Aorta (tissue), 5 donors: ENCODE measurements at regions not wholly inside any gene's neighbourhood (a gene's known extent, or its start where the extent isn't known, plus 50 kb on each side); places are given as distances from the start of the nearest gene placed in this dataset.
"Not testable (repeated sequence)": the region's sequence is repeated elsewhere in the genome, so short reads cannot be mapped to it uniquely, and the experiment has no call there.

Experiments
- ATAC-seq: fragments of 200-7000 bp; cut with Tn5 transposase; one replicate; pipeline ENCODE4 v1.9.1; 2022; ENCODE audit warnings: moderate library complexity; ENCODE audit not compliant: low FRiP score
- DNase-seq, 2 donors: peaks; one replicate each; pipeline ENCODE4 v3.0.0-alpha.2; 2020
- H3K27ac ChIP-seq, 2 donors: one replicate each; pipeline ENCODE4 v1.5.1; 2013; ENCODE audit warnings: low read length in 2 of 2, mild to moderate bottlenecking in 2 of 2, moderate library complexity in 2 of 2, control low read depth in 1 of 2, inconsistent platforms in 1 of 2, low read depth in 1 of 2
- H3K27me3 ChIP-seq, 2 donors: one replicate each; pipeline ENCODE4 v1.6.1; 2013; ENCODE audit warnings: control low read depth in 1 of 2, low read length in 1 of 2, mild to moderate bottlenecking in 1 of 2, moderate library complexity in 1 of 2; ENCODE audit not compliant: insufficient read depth in 2 of 2, control insufficient read depth in 1 of 2
- H3K36me3 ChIP-seq, 2 donors: one replicate each; pipeline ENCODE4 v1.6.1; 2013; ENCODE audit warnings: control low read depth in 1 of 2, low read length in 1 of 2, mild to moderate bottlenecking in 1 of 2; ENCODE audit not compliant: insufficient read depth in 2 of 2, control insufficient read depth in 1 of 2
- H3K4me1 ChIP-seq, 2 donors: one replicate each; pipeline ENCODE4 v1.6.1; 2013; ENCODE audit warnings: low read length in 2 of 2, control low read depth in 1 of 2, mild to moderate bottlenecking in 1 of 2, moderate library complexity in 1 of 2; ENCODE audit not compliant: insufficient read depth in 2 of 2, control insufficient read depth in 1 of 2
- H3K4me3 ChIP-seq, 2 donors: one replicate each; pipeline ENCODE4 v1.5.1; 2013; ENCODE audit warnings: low read length in 2 of 2, control low read depth in 1 of 2, mild to moderate bottlenecking in 1 of 2
- H3K9me3 ChIP-seq: one replicate; pipeline ENCODE4 v1.6.1; 2013; ENCODE audit warnings: mild to moderate bottlenecking, low read length; ENCODE audit not compliant: control insufficient read depth
- WGBS, 2 donors: extraction: QIAGEN DNeasy Blood & Tissue Kit; methylation state at CpG; one replicate each; pipeline ENCODE4 v1.1.7; 2013; 5-methylcytosine and 5-hydroxymethylcytosine counted together
- intact Hi-C, 2 donors: fragments of 100-400 bp; cut with DNase I; formaldehyde crosslinking; loops; one replicate each; pipeline versions ENCODE4 v1.14.2 to v1.15.0; 2022
- donor health status: healthy with polysubstance abuse.
- donor health status: Bipolar disorder and iron deficiency.
- donor health status: DM: no; HTN: no; CAD: no.
- donor health status: DM: no; HTN: no; CAD: no.
- donor health status: DM: yes; HTN: yes; CAD: no.

- H3K27me3 ChIP-seq, intact Hi-C loops, DNase-seq, H3K27ac ChIP-seq, H3K36me3 ChIP-seq, H3K4me3 ChIP-seq, H3K4me1 ChIP-seq, ATAC-seq, H3K9me3 ChIP-seq: not testable (repeated sequence)
- 82 to 92% methylated on average over 30 of the region's 30 CpGs for WGBS, 2 donors
Measured at GRCh38 chr2:77753710-77754345, 231.7 kb upstream of the LRRTM4 start.

- DNase-seq (no peak), ATAC-seq (peak; percentile 47)
- H3K4me1 ChIP-seq = no peaks in the 10 kb centered on the region
- H3K4me3 ChIP-seq = no peak overlapping the region
- H3K27ac ChIP-seq = no peak overlapping the region
- no peaks in the 10 kb centered on the region for H3K36me3 ChIP-seq
- no peaks in the 10 kb centered on the region for H3K27me3 ChIP-seq
- WGBS, 2 donors = 84 to 89% methylated on average over 8 of the region's 8 CpGs
- H3K9me3 ChIP-seq = no peaks in the 10 kb centered on the region
- intact Hi-C loops = no loop called here
Measured at GRCh38 chr2:77767388-77768076, 245.4 kb upstream of the LRRTM4 start.

- intact Hi-C loops = no loop called here
- ATAC-seq = no peak
- 74 to 91% methylated on average over 3 of the region's 3 CpGs for WGBS, 2 donors
- Histone ChIP-seq H3K4me1 (no peaks in the 10 kb centered on the region), H3K4me3 (no peak overlapping the region), H3K27ac (no peak overlapping the region), H3K9me3 (no peaks in the 10 kb centered on the region), H3K27me3 (no peaks in the 10 kb centered on the region), H3K36me3 (no peaks in the 10 kb centered on the region)
- no peak for DNase-seq
Measured at GRCh38 chr2:77768508-77768907, 246.3 kb upstream of the LRRTM4 start.

- Histone ChIP-seq H3K4me1 (no peaks in the 10 kb centered on the region), H3K4me3 (no peak overlapping the region), H3K9me3 (no peaks in the 10 kb centered on the region), H3K36me3 (no peaks in the 10 kb centered on the region), H3K27me3 (no peaks in the 10 kb centered on the region), H3K27ac (no peak overlapping the region)
- ATAC-seq = no peak
- no peak for DNase-seq
- intact Hi-C loops = no loop called here
Measured at GRCh38 chr2:77778917-77779316, 256.7 kb upstream of the LRRTM4 start.

GRCh38 chr2:77793500-77793899 lies 271.3 kb upstream of the LRRTM4 start:
- H3K36me3 ChIP-seq, ATAC-seq, H3K27ac ChIP-seq, H3K4me3 ChIP-seq, DNase-seq, H3K4me1 ChIP-seq, H3K27me3 ChIP-seq, H3K9me3 ChIP-seq: not testable (repeated sequence)
- WGBS, 2 donors = 97 to 98% methylated on average over 2 of the region's 2 CpGs
- intact Hi-C loops = loop anchor here in 1 of 2 donors (10.0 kb wide), 1 partner anchor 441 kb away; no protein-coding TSS in a partner anchor

- Histone ChIP-seq H3K4me1 (no peaks in the 10 kb centered on the region), H3K36me3 (no peaks in the 10 kb centered on the region), H3K27me3 (no peaks in the 10 kb centered on the region), H3K27ac (no peak overlapping the region), H3K4me3 (no peak overlapping the region), H3K9me3 (no peaks in the 10 kb centered on the region)
- DNase-seq (no peak), ATAC-seq (no peak)
- WGBS, 2 donors = 78 to 85% methylated on average over 2 of the region's 2 CpGs
- intact Hi-C loops = loop anchor here in 1 of 2 donors (10.0 kb wide), 1 partner anchor 438 kb away; no protein-coding TSS in a partner anchor
Measured at GRCh38 chr2:77796397-77796796, 274.2 kb upstream of the LRRTM4 start.

- H3K9me3 ChIP-seq = no peaks in the 10 kb centered on the region
- DNase-seq = no peak
- H3K4me1 ChIP-seq = no peaks in the 10 kb centered on the region
- intact Hi-C loops = loop anchor here in 1 of 2 donors (10.0 kb wide), 1 partner anchor 438 kb away; no protein-coding TSS in a partner anchor
- no peak overlapping the region for H3K4me3 ChIP-seq
- 17 to 18% methylated on average over 1 of the region's 1 CpG for WGBS, 2 donors
- H3K36me3 ChIP-seq = no peaks in the 10 kb centered on the region
- ATAC-seq = no peak
- no peaks in the 10 kb centered on the region for H3K27me3 ChIP-seq
- no peak overlapping the region for H3K27ac ChIP-seq
Measured at GRCh38 chr2:77797088-77797487, 274.9 kb upstream of the LRRTM4 start.

GRCh38 chr2:77800410-77800809 lies 278.2 kb upstream of the LRRTM4 start:
- Histone ChIP-seq H3K36me3 (no peaks in the 10 kb centered on the region), H3K4me3 (no peak overlapping the region), H3K27ac (no peak overlapping the region), H3K27me3 (no peaks in the 10 kb centered on the region), H3K9me3 (no peaks in the 10 kb centered on the region), H3K4me1 (no peaks in the 10 kb centered on the region)
- intact Hi-C loops = no loop called here
- no peak for DNase-seq
- no peak for ATAC-seq

- H3K27ac ChIP-seq = no peak overlapping the region
- intact Hi-C loops = no loop called here
- H3K4me1 ChIP-seq = no peaks in the 10 kb centered on the region
- no peaks in the 10 kb centered on the region for H3K27me3 ChIP-seq
- WGBS, 2 donors = 80 to 84% methylated on average over 7 of the region's 7 CpGs
- peaks cover 1% of the 10 kb centered on the region for H3K9me3 ChIP-seq
- no peaks in the 10 kb centered on the region for H3K36me3 ChIP-seq
- H3K4me3 ChIP-seq = no peak overlapping the region
- DNase-seq (no peak), ATAC-seq (no peak)
Measured at GRCh38 chr2:77807531-77808215, 285.5 kb upstream of the LRRTM4 start.
